Neural cell (in vitro differentiated cells): ENCODE measurements at regions not wholly inside any gene's neighbourhood (a gene's known extent, or its start where the extent isn't known, plus 50 kb on each side); places are given as distances from the start of the nearest gene placed in this dataset.

ENCODE experiments used
- H2AFZ ChIP-seq: fragments of 200-600, 300-800 bp; sonication (generic), shearing (Covaris generic); 2 replicates; pipeline ENCODE4 v1.6.0; 2014; ENCODE audit warnings: low read depth, mild to moderate bottlenecking, antibody characterized with exemption, low read length, moderate library complexity
- H3F3A ChIP-seq: fragments of 200-600 bp; shearing (Covaris generic); 2 replicates; pipeline ENCODE4 v1.6.1; 2016; ENCODE audit warnings: mild to moderate bottlenecking, moderate library complexity, mixed read lengths, antibody characterized with exemption, low read length; ENCODE audit not compliant: insufficient read depth, poor library complexity, severe bottlenecking
- H3K27ac ChIP-seq: fragments of 200-600, 300-800 bp; sonication (generic), shearing (Covaris generic); 2 replicates; pipeline ENCODE4 v1.5.1; 2014; ENCODE audit warnings: mild to moderate bottlenecking, low read length, moderate library complexity
- H3K27me3 ChIP-seq: fragments of 300-800, 200-600 bp; sonication (generic), shearing (Covaris generic); 2 replicates; pipeline ENCODE4 v1.6.0; 2014; ENCODE audit warnings: mild to moderate bottlenecking, low read depth, low read length, moderate library complexity; ENCODE audit not compliant: insufficient read depth
- H3K36me3 ChIP-seq: fragments of 300-800, 200-600 bp; sonication (generic), shearing (Covaris generic); 2 replicates; pipeline ENCODE4 v1.5.1; 2014; ENCODE audit warnings: mild to moderate bottlenecking, antibody characterized with exemption, low read length, moderate library complexity; ENCODE audit not compliant: insufficient read depth
- H3K4me2 ChIP-seq: fragments of 300-800, 200-600 bp; sonication (generic), shearing (Covaris generic); 2 replicates; pipeline ENCODE4 v1.6.0; 2014; ENCODE audit warnings: mild to moderate bottlenecking, low read length
- H3K4me3 ChIP-seq: fragments of 300-800, 200-600 bp; sonication (generic), shearing (Covaris generic); 2 replicates; pipeline ENCODE4 v1.5.1; 2014; ENCODE audit warnings: mild to moderate bottlenecking, low read length, moderate library complexity
- H3K79me2 ChIP-seq: fragments of 200-600 bp; shearing (Covaris generic); replicated peaks from 2 replicates; pipeline ENCODE4 v1.6.0; 2014; ENCODE audit warnings: mild to moderate bottlenecking, low read length, moderate library complexity; ENCODE audit not compliant: insufficient read depth
- H3K9ac ChIP-seq: fragments of 300-800, 200-600 bp; sonication (generic), shearing (Covaris generic); 2 replicates; pipeline ENCODE4 v1.6.1; 2016; ENCODE audit warnings: mild to moderate bottlenecking, low read length, mixed read lengths
- H3K9me2 ChIP-seq: fragments of 200-600 bp; shearing (Covaris generic); 2 replicates; pipeline ENCODE4 v1.6.1; 2016; ENCODE audit warnings: mild to moderate bottlenecking, low read length, mixed read lengths; ENCODE audit not compliant: insufficient read depth
- H3K9me3 ChIP-seq: fragments of 200-600, 300-800 bp; sonication (generic), shearing (Covaris generic); 2 replicates; pipeline ENCODE4 v1.6.1; 2016; ENCODE audit warnings: mild to moderate bottlenecking, mixed run types, low read length, moderate library complexity, mixed read lengths
- H4K20me1 ChIP-seq: fragments of 200-600 bp; shearing (Covaris generic); 2 replicates; pipeline ENCODE4 v1.6.1; 2016; ENCODE audit warnings: mild to moderate bottlenecking, mixed run types; ENCODE audit not compliant: insufficient read depth
- CTCF ChIP-seq: fragments of 450-650 bp; IDR thresholded peaks from 2 replicates; pipeline ENCODE4 v1.5.1; 2014; ENCODE audit warnings: antibody characterized with exemption, mild to moderate bottlenecking, moderate library complexity; ENCODE audit not compliant: poor library complexity, severe bottlenecking
- EP300 ChIP-seq: fragments of 450-650 bp; conservative IDR thresholded peaks from 2 replicates; pipeline ENCODE4 v1.6.1; 2014; ENCODE audit warnings: antibody characterized with exemption, mild to moderate bottlenecking, moderate library complexity; ENCODE audit not compliant: poor library complexity, severe bottlenecking
- EZH2 ChIP-seq: fragments of 200-600, 300-800 bp; shearing (Covaris generic), sonication (generic); IDR thresholded peaks from 2 replicates; pipeline ENCODE4 v1.6.1; 2014; ENCODE audit warnings: antibody characterized with exemption, low read length, borderline replicate concordance, mild to moderate bottlenecking; ENCODE audit not compliant: insufficient read depth, poor library complexity, severe bottlenecking
- MXI1 ChIP-seq: fragments of 450-650 bp; conservative IDR thresholded peaks from 2 replicates; pipeline ENCODE4 v1.6.1; 2014; ENCODE audit warnings: antibody characterized with exemption, mild to moderate bottlenecking; ENCODE audit not compliant: poor library complexity, severe bottlenecking
- POLR2AphosphoS5 ChIP-seq: IDR thresholded peaks from 2 replicates; pipeline ENCODE4 v1.6.1; 2012
- RAD21 ChIP-seq: fragments of 450-650 bp; conservative IDR thresholded peaks from 2 replicates; pipeline ENCODE4 v1.6.1; 2014; ENCODE audit warnings: antibody characterized with exemption, mild to moderate bottlenecking, moderate library complexity
- REST ChIP-seq: IDR thresholded peaks from 2 replicates; pipeline ENCODE4 v1.6.1; 2012; ENCODE audit warnings: borderline replicate concordance
- SMC3 ChIP-seq: fragments of 450-650 bp; conservative IDR thresholded peaks from 2 replicates; pipeline ENCODE4 v1.6.1; 2014; ENCODE audit warnings: antibody characterized with exemption, mild to moderate bottlenecking, moderate library complexity; ENCODE audit not compliant: poor library complexity
- TAF1 ChIP-seq: IDR thresholded peaks from 2 replicates; pipeline ENCODE4 v1.6.1; 2012; ENCODE audit warnings: low read depth

- H4K20me1 ChIP-seq: no peaks in the 10 kb centered on the region
- H3K36me3 ChIP-seq: no peaks in the 10 kb centered on the region
- H3K9me3 ChIP-seq: no peaks in the 10 kb centered on the region
- H3K27ac ChIP-seq: no peak overlapping the region
- no peaks in the 10 kb centered on the region for H3F3A ChIP-seq
- no peak overlapping the region for H3K9ac ChIP-seq
- H2AFZ ChIP-seq: no peak overlapping the region
- no peaks in the 10 kb centered on the region for H3K9me2 ChIP-seq
- H3K79me2 ChIP-seq: no peaks in the 10 kb centered on the region
- no peak overlapping the region for H3K4me2 ChIP-seq
- TF ChIP-seq MXI1 (no peak), SMC3 (no peak), EP300 (no peak), TAF1 (no peak), REST (no peak), POLR2AphosphoS5 (no peak), RAD21 (no peak), EZH2 (no peak), CTCF (no peak)
- H3K27me3 ChIP-seq: no peaks in the 10 kb centered on the region
- H3K4me3 ChIP-seq: no peak overlapping the region
Observed at GRCh38 chr10:106044503-106044902, 1120.0 kb downstream of the SORCS1 start.

GRCh38 chr10:106043863-106044262 is 1120.6 kb downstream of the SORCS1 start:
- no peaks in the 10 kb centered on the region for H3K9me3 ChIP-seq
- TF ChIP-seq RAD21 (no peak), EP300 (no peak), SMC3 (no peak), TAF1 (no peak), MXI1 (no peak), CTCF (no peak), REST (no peak), POLR2AphosphoS5 (no peak), EZH2 (no peak)
- H3K4me2 ChIP-seq: no peak overlapping the region
- H4K20me1 ChIP-seq: no peaks in the 10 kb centered on the region
- H3K27me3 ChIP-seq: no peaks in the 10 kb centered on the region
- H3K9ac ChIP-seq: no peak overlapping the region
- H3K4me3 ChIP-seq: no peak overlapping the region
- H3K27ac ChIP-seq: no peak overlapping the region
- H2AFZ ChIP-seq: no peak overlapping the region
- no peaks in the 10 kb centered on the region for H3K36me3 ChIP-seq
- H3K9me2 ChIP-seq: no peaks in the 10 kb centered on the region
- no peaks in the 10 kb centered on the region for H3K79me2 ChIP-seq
- H3F3A ChIP-seq: no peaks in the 10 kb centered on the region
